DOHH2 (cell line): ENCODE measurements at regions not wholly inside any gene's neighbourhood (a gene's known extent, or its start where the extent isn't known, plus 50 kb on each side); places are given as distances from the start of the nearest gene placed in this dataset.

Experiments
- CTCF ChIP-seq: fragments of 200-600 bp; sonication (generic); IDR thresholded peaks from one replicate; pipeline ENCODE4 v1.5.1; 2014; ENCODE audit warnings: antibody characterized with exemption, mild to moderate bottlenecking, low read depth, low read length; ENCODE audit not compliant: poor library complexity, severe bottlenecking
- EZH2phosphoT487 ChIP-seq: fragments of 200-600 bp; sonication (generic); IDR thresholded peaks from 2 replicates; pipeline ENCODE4 v1.6.1; 2017; ENCODE audit warnings: borderline replicate concordance, mild to moderate bottlenecking, antibody characterized with exemption, low read length, moderate library complexity, mixed read lengths

- TF ChIP-seq CTCF (no peak), EZH2phosphoT487 (no peak)
Observed at GRCh38 chr7:130948822-130949221, 214.8 kb upstream of the KLF14 start.
